Activated naive CD4-positive, alpha-beta T cell treated with anti-CD3 and anti-CD28 coated beads, Interleukin-2, amount 50 U/mL, for 16 hours (primary cell): ENCODE measurements at regions not wholly inside any gene's neighbourhood (a gene's known extent, or its start where the extent isn't known, plus 50 kb on each side); places are given as distances from the start of the nearest gene placed in this dataset.
"Not testable (repeated sequence)": the region's sequence is repeated elsewhere in the genome, so short reads cannot be mapped to it uniquely, and the experiment has no call there.

ENCODE experiments used
- DNase-seq: peaks from one replicate; pipeline ENCODE4 v3.0.0-alpha.2; 2020

DNA sequence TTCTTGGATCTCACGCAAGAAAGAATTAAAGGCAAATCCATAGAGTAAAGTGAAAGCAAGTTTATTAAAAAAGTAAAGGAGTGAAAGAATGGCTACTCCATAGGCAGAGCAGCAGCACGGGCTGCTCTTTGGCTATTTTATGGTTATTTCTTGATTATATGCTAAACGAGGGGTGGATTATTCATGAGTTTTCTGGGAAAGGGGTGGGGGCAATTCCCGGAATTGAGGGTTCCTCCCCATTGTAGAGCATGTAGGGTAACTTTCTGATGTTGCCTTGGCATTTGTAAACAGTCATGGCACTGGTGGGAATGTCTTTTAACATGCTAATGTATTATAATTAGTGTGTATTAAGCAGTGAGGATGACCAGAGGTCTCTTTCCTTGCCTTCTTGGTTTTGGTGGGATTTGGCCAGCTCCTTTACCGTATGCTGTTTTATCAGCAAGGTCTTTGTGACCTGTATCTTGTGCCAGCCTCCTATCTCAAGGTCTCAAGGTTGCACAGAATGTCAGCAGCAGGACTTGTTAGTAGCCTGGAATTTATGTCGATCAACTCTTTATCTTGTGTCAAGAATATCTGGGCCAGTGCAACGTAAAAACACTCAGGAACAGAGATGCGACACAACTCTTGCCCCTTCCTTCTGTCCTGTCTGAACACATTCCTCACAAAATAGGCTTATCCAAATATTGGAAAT, 931.4 kb downstream of the QKI start:
- DNase-seq, result no peak

DNA sequence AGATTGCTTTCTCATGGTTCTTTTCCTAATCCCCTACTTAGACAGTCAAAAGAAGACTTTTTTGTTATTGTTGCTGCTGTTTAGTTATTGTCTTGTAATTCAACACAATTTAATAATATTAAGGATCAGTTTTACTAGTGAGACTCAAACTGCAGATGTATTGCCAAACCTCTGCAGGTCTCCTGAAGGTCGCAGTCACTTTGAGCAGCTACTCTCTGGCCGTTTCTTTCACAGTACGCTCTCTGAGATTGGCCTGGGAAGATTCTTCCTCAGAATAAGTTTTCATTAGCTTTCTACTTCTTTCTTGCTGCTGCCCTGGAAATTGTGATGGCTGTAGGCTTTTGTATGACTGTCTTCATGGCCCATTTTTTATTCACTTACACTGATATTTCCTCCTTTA, 930.8 kb downstream of the QKI start:
- no peak for DNase-seq

DNA sequence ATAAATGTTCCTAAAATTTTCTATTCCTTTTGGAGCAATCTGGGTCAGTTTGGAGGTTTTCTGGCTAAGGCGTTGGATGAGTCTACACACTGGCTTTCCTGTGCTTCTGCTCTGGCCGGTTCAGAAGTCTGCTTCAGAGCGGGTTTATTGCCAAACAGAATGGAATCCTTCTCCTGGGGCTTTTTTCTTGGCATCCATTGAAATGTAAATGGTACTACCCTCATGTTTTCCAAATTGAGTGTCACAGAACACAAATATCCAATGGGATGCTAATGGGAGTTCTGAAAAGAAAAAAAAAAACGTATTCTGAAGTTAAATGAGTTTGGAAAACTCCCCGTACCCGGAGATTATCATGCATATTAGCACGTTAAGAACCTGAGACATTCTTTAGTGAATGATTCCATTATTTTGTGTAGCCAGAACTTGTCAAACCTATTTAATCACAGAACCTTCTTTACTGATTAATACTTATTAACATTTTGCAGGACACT, 930.3 kb downstream of the QKI start:
- no peak for DNase-seq

DNA sequence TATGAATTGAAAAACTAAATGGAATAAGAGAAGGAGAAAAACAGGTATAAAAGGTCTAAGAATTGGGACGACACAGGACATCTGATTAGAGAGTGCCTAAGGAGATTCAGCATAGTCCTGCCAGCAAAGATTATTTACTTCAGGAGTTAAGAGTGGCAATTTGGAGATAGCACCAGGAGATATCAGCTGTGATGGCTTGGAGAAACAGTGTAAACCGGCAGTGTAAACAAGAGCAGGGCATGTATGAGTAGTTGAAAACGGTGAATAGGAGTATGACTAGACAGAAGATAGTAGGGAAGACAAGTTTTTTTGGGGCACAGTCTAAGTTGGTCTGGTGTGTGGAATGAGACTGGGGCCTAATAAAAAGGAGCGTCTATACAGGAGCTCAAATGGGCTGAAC, 924.9 kb downstream of the QKI start:
- not testable (repeated sequence) for DNase-seq

DNA sequence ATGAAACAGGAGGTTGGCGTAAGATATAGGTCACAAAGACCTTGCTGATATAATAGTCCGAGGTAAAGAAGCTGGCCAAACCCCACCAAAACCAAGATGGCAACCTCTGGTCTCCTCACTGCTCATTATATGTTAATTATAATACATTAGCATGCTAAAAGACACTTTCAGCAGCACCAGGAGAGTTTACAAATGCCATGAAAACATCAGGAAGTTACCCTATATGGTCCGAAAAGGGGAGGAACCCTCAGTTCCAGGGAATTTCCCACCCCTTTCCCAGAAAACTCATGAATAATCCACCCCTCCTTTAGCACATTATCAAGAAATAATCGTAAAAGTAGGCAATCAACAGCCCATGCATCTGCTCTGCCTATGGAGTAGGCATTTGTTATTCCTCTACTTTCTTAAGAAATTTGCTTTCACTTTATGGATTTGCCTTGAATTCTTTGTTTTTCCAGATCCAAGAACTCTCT, 923.4 kb downstream of the QKI start:
- DNase-seq, result no peak

DNA sequence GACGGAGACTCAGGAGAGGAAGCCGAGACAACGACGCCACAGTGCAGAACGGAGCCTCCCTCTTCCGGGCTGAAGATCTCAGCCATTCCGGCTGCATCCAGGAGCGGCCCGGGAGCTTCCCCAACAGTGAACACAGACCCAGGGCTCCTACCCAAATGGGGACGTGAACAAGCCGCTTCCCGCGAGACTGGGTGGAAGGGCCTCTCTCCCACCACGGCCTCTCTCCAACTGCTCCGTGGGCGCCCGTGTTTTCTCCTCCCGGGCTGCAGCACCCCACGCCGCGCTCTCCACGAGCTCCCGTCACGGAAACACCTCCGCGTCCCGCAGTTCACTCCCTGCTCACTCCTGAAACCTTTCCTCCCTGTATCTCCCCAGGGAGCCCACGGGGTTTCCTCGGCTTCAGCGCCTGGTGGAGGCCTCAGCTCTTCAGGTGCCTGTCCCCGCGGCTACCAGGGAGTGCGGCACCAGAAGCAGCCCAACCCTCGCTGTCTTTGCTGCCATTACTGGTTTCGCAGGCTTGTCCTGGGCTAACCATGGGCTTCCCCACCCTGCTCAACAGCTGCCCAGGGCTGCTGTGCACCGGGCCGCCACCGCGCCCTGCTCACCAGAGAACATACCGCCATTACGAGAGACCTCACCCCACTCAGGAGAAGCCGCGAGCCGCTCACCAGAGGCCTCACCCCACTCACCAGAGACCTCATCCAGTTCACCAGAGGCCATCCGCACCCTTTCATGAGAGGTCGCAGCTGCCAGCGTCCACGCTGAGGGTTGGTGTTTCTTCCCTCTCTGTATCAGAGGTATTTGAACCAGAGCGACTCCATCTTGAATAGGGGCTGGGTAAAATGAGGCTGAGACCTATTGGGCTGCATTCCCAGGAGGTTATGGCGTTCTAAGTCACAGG, 922.8 kb downstream of the QKI start:
- no peak for DNase-seq

DNA sequence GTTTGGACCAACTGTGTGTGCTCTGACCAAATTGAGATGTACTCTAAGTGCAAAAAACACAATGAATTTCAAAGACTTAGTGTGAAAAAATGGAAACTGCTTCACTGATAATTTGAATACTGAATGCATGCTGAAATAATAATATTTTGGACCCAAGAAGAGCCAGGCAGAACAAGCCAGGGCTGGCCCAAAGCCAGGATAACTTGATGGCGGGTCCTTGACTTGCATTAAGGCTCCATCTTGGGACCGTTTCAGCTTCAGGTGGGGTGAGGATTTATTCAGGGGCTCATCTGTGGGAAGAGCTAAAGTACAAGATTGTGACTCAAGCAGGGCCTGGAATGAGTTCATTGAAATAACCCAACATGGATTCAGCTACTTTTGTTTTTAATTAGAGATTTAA, 921.9 kb downstream of the QKI start:
- no peak for DNase-seq

DNA sequence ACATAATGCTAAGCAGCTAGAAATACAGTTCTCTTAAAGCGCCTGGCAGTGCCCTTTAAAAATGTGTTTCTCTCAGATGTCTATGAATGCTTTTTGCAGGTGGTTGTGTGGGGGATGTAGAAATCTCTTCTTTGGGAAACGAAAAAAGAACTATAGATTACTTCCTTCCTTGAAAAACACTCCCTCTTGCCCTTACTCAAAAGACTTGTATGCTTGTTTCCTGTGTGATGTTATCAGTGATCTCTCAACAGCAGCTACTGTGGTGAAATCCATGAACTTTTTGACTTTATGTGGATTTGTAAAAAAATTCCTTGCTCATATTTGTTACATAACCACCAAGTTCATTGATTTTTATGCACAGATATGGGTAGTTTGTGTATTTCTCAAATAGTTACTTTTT, 916.5 kb downstream of the QKI start:
- DNase-seq, result no peak

DNA sequence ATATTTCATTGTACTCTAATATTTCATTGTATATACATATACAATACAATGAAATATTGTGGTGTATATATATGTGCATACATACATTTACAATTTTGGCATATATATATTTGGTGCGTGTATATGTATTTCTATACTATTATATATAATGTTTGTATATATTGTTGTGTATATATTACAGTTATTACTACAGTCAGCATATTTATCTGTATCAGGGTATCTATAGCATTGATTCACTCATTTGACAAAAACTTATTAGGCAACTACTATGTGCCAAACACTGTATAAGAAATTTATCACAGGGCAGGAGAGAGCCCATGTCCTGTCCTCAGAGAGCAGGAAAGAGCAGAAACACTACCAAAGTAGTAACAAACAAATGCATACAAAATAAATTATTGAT, 910.6 kb downstream of the QKI start:
- no peak for DNase-seq

DNA sequence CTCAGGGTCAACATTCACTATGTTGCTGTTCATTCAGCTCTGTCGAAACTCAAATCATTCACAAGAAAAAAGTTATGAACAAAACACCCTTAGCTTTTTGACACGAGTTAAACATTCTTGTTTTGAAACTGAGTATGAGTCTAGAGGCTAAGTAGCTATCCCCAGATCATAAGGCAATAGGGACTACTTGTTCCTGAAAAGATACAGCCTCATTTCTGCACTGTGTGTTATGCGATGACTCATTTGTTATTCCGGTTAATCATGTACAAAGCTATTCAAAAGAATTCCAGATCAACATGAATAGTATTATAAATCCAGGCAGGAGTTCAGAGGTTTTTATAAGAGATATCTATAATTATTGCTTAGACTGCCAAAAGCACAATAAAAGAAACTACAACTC, 908.0 kb downstream of the QKI start:
- no peak for DNase-seq

DNA sequence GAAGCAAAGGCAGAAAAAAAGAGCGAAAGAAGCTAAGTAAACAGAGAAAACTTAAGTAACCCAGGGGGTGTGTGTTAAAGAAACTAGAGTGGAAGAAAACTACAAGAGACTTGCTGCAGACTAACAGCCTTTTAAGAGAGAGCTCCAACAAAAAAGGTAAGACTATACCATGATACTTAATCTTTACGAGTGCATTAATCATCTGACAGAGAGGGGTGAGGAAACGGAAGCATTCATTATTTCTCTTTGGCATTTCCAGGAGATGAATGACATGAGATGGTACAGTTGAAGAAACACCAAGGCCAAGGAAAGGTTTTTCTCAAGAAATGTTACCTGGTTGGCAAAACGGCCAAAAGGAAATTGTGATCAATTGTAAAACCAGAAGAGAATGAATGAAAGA, 906.8 kb downstream of the QKI start:
- DNase-seq, result no peak

DNA sequence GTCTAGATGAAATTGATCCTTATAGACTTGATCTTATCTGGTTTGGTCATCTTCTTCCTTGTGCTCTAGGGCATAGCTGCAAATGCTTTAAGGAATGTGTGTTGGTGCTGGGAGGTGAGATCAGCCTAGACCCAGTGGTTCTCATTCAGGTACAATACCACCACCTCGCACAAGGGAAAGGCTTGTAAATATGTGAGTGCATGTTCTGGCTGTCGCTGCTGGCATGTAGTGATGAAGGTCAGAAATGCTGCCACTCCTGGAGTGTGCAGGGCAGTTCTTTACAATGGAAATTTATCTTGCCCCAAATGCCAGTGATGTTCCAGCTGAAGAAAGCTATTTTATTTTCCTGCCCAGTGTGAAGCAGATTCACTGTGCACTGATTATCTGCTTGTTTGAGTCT, 900.9 kb downstream of the QKI start:
- no peak for DNase-seq

DNA sequence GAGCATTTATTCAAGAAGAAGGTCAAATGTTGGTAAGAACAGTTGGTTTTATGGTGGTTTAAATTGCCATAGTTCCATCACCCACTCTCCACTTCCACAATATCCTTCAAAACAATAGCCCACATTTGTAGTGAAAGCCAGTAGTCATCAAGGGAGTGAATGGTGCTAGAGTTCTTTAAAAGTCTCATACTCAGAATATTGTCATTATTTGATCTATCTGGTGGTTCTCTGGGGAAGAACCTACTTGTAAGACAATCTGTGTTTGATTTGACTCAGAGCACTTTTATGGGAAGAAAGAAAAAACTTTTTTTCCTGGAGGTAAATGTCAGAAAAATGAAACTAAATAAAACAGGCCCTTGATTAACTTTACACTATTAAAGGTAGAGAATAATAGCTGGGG, 893.8 kb downstream of the QKI start:
- DNase-seq, result no peak

DNA sequence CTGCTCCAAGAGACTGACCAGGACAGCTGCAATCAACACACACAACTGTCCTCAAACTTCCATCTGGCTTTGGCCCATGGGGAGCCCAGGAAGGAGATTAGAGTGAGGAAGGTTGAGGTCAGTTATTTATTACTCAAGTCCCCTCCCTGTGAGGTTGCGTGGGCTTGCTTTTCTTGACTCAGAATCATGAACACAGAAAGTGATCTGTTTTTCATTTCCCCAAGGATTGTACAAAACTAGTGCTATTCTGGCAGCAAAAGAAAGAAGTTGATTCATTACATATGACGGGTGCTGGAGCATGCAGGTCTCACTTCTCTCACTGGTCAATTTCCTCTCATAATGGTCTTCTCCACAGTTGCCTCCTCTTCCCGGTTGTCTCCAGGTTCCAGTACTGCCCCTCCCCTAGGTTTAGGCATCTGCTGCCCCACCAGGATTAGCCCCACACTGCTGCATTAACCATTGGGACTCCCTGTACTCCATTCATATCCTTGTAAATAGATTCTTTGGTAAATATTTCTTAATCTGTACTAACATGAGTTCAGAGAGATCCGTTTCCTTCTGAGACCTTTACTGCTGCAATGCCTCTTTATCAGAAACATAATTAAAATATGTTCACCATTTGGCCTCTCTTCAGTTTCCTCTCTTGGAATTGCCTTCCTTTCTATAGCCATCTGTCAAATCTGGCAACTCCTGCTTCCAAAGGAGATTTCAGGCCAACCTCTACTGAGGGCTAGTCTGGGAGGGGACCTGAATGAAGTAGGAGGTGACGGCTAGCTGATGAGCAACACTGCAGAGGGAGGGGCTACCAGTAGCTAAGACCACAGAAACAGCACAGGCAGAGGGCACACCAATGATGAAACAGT, 888.8 kb downstream of the QKI start:
- DNase-seq, result no peak

DNA sequence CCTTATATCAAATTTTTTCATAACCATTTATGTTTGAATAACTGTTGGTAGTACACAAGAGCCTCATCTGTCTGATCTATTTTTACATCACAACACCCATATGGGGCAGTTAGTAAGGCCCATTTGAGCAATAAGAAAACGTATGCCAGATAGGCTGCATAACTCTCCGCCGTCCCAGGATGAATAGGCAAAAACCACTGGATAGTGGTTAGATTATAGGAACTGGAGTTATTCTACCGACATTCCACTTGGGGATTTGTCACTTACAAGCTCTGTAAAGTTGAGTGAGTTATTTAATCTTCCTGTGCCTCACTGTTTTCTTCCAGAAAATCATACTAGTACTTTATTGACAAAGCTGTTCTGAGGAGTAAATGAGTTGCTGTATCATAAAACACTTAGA, 881.9 kb downstream of the QKI start:
- no peak for DNase-seq

DNA sequence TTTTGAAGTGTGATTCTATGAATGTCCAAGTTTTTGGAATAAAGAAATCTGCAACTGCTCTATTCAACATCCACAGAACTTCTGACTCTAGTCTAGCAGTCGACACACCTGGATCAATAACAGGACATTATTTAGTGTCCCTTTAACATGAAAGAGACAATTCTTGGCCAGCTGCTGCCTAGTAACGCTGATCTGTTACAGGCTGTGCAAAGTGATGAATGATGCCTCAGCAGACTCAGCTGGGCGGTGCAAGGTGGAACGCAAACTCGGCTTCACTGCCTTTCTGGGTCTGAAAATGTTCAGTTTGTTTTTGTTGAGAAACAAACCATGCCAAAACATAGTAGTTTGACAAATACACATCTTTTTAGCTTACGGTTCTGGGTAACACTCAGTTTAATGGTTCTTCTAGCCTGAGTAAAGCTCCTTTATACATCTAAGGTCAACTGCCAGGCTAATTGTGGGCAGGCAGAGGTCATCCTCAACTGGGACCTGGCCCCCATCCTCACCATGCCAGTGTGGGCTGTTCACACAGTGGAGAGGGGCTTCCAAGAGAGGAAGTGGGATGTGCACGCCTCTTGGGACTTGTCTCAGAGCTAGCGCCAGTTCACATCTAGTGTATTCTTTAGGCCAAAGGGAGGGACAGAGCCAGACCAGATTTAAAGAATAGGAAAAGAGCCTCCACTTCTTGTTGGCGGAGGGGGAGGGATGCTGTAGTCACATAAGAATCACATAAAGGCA, 879.7 kb downstream of the QKI start:
- no peak for DNase-seq

DNA sequence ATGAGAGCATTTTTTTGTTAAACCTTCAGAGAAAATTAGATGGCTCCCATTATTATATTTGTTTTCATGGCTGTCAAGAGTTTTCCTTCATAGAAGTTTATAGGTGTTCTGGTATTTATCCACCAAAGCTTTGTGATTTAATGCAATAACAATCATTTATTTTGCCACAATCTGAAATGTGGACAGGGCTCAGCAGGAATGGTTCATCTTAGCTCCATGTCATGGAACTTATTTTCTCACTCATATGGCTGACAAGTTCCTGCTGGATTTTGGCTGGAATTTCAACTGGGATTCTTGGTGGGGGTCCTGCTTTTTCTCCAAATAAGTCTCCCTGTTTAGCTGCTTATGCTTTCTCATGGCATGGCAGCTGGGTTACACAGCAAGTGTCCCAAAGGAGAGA, 876.7 kb downstream of the QKI start:
- DNase-seq, result no peak

DNA sequence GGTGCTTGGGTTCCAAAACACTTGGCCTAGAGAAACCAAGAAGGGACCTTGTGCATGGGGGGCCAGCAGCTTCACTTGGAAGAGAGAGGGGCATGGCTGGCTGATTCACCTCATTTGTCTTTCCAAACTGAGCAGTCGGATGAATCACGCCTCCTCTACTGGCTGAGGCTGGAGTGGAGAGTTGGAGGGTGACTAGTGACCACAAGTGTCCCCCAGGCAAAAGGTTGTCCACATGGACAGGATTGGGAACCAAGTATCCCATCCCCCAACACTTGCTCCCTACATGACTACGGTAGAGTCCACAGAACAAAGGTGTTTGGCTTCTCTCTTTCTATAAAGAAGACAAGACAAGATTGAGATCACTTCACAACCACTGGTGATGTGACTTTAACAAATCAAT, 875.6 kb downstream of the QKI start:
- no peak for DNase-seq

DNA sequence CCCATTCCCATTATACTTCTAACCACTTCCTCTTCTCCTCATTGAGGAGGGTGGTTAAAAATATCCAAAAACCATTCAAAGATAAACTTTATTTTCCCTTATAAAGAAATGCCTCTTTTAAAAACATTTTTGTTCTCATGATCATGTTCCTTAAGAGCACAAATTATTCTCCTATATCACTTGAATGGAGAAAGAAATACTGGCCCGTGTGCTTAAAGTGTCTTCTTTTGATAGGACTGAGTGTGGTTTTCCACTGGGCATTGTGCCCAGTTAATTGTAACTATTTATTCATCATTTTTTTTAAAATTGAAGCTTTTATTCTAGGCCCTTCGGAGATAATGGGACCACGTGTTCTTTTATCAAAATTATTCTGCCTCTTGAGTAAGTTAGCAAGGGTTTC, 871.5 kb downstream of the QKI start:
- no peak for DNase-seq

DNA sequence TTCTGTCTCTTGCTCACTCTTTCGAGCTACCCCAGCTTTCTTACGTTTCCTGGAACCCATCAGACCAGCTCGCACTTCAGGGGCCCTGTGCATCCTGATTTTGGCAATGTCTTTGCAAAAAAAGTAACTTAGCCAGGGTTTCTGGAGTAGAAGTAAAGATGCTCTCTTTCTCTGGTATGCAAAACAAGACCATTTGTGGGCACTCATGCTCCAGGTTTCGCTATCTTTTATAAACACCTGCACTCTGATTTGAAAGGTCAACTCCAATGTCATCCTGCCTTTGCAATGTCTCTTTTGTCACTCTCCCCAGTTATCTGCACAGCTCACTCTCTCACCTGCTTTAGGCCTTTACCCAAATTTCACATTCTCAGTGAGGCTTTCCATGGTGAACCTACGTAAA, 869.1 kb downstream of the QKI start:
- DNase-seq, result no peak

DNA sequence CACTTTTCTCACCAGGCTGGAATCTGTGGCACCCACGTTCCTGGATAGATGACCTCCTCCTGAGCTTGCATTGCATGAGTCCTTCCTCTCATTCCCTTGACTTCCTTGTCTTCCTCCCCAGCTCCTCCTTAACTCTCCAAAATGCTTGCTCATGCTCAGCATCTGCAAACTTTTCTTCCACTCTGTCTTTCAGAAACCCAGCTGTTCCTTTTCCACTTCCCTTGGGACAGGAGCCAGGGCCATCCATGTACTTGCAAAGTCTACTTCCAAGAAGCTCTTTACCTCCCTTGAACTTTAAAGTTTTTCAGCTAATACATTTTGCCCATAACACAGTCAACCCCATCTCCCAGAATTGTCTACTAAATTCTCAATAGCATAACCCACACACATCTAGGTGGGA, 861.7 kb downstream of the QKI start:
- DNase-seq, result no peak

DNA sequence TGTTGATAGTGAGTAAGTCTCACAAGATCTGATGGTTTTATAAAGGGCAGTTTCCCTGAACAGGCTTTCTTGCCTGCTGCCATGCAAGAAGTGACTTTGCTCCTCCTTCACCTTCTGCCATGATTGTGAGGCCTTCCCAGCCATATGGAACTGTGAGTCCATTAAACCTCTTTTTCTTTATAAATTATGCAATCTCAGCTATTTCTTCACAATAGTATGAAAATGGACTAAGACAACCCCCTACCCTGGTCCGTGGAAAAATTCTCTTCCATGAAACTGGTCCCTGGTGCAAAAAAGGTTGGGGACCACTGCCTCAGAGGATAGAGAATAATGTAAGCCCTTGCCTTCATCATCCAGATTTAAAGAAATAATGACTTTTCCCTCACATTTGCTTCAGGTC, 861.3 kb downstream of the QKI start:
- no peak for DNase-seq

DNA sequence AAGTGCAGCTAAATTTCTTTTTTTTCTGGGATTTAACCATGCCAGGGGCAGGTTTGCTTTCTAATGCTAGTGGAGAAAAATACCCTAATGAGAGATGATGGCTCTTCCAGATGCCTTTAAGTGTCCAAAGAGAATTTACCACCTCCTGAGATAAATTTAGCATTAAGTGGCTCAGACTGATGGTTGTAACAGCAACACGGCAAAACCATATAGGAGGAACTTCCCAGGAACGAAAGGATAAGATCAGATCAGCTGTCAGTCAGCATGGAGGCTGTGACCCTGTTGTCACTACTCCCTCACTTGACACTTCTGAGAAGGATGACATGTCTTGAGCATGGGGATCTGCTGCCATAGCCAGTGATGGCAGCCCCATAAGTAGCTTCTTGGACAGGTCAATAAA, 860.0 kb downstream of the QKI start:
- no peak for DNase-seq
